ENCODE measurements at regions not wholly inside any gene's neighbourhood (a gene's known extent, or its start where the extent isn't known, plus 50 kb on each side); places are given as distances from the start of the nearest gene placed in this dataset.

DNA sequence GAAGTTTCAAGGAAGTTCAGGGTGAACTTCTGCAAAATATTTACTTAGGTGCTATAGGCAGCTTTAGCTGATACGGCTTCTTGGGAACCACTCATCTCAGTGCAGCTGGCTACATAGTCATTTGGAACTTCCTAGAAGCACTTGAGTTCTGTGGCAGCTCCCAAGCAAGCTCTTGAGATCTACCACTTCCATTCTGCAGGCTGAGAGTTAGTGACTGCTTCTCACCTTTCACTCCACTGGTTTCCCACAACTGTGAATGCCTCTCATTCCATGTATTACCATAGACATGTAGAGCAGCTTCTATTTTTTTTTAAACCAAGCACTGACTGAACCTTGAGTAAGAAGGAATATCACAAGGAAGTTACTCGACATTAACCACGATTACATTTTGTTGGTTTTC lies 994.1 kb upstream of the ACVR2A start:
- DNase-seq (no peak), ATAC-seq (peak; percentile 82)
- H3K36me3 ChIP-seq: no peaks in the 10 kb centered on the region
- intact Hi-C loops (cut with DNase I): no loop called here
- H3K9me3 ChIP-seq: no peaks in the 10 kb centered on the region
- H3K27me3 ChIP-seq: no peaks in the 10 kb centered on the region
- H3K27ac ChIP-seq: no peak overlapping the region
- TF ChIP-seq, protein P1, sequence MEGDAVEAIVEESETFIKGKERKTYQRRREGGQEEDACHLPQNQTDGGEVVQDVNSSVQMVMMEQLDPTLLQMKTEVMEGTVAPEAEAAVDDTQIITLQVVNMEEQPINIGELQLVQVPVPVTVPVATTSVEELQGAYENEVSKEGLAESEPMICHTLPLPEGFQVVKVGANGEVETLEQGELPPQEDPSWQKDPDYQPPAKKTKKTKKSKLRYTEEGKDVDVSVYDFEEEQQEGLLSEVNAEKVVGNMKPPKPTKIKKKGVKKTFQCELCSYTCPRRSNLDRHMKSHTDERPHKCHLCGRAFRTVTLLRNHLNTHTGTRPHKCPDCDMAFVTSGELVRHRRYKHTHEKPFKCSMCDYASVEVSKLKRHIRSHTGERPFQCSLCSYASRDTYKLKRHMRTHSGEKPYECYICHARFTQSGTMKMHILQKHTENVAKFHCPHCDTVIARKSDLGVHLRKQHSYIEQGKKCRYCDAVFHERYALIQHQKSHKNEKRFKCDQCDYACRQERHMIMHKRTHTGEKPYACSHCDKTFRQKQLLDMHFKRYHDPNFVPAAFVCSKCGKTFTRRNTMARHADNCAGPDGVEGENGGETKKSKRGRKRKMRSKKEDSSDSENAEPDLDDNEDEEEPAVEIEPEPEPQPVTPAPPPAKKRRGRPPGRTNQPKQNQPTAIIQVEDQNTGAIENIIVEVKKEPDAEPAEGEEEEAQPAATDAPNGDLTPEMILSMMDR (IDR thresholded peaks at IDR 0.05): no peak
- H3K4me3 ChIP-seq: no peak overlapping the region
- no peaks in the 10 kb centered on the region for H3K4me1 ChIP-seq

DNA sequence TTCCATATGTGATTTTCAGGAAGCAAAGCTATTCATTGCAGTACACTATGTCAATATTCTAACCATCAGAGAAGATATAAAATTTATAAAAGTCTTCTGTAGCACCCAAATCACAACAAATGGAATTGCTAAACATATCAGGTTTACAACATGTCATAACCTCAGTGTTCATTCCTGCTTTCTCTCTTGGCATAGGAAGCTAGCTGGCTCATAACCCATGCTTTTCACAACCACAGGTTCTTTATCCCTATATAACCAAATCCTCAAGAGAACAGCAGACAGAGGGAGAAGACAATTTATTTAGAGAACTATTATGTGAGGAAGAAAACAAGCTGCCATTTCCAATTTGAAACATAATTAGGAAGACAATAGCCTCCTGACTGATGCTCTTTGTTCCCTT lies 997.0 kb upstream of the ACVR2A start:
- H3K36me3 ChIP-seq: no peaks in the 10 kb centered on the region
- H3K4me3 ChIP-seq: no peak overlapping the region
- ATAC-seq: no peak
- no peak overlapping the region for H3K27ac ChIP-seq
- intact Hi-C loops (cut with DNase I): no loop called here
- TF ChIP-seq, protein P1 (IDR thresholded peaks at IDR 0.05): no peak
- H3K9me3 ChIP-seq: no peaks in the 10 kb centered on the region
- H3K4me1 ChIP-seq: no peaks in the 10 kb centered on the region
- no peak for DNase-seq
- no peaks in the 10 kb centered on the region for H3K27me3 ChIP-seq

DNA sequence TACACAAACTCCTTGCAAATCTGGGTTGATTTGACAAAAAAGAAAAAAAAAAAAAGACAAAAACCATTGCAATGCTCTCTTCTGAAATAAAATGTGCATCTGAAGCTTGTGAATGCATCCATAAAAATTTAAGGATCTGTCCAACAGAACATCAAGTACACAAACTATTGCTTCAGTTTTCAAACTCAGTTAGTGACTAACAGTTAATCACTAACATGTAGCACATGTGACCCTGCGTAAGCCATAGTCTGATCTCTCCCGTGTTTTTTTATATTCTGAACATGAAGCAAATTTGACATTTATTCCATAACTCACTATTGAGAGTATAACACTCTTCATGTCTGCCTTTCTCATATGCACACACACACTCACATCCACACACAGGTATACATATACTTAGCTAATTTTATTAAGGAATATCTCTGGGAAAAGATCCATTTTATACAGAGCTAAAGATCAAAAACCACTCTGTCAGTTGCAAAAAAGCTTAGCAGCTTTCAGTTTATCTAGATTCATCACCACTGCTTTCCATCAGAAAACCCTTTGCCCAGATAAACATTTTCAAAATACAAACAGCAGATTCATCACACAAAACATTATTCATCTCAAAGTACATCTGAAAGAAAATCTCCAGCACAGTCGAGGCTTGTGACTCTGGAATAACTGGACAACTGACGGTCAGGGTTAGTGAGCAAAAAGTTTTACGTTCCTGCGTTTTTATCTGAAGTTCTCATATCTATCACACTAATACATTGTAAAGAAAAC lies 1000.4 kb upstream of the ACVR2A start:
- Histone ChIP-seq H3K36me3 (no peaks in the 10 kb centered on the region), H3K27ac (no peak overlapping the region), H3K4me1 (no peaks in the 10 kb centered on the region), H3K4me3 (no peak overlapping the region), H3K9me3 (no peaks in the 10 kb centered on the region), H3K27me3 (no peaks in the 10 kb centered on the region)
- intact Hi-C loops (cut with DNase I): no loop called here
- no peak for DNase-seq
- TF ChIP-seq, protein P1 (IDR thresholded peaks at IDR 0.05): no peak
- no peak for ATAC-seq

DNA sequence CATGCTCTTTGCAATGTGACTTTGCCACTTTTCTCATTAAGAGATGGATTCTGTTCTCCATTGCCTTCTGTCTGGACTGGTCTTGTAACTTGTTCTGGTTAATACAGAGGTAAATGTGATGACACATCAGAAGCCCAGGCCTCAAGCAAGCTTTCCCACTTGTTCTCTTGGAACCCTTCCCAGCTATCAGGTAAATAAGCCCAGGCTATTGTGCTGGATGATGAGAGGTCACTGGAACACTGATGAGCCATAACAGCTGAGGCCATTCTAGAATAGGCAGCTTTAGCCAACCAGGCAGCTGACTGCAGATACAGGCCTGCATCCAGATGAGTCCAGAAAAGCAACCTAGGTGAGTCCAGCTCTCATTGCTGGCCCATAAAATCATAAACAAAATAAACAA lies 1007.0 kb upstream of the ACVR2A start:
- Histone ChIP-seq H3K36me3 (no peaks in the 10 kb centered on the region), H3K27me3 (no peaks in the 10 kb centered on the region), H3K27ac (no peak overlapping the region), H3K9me3 (no peaks in the 10 kb centered on the region), H3K4me3 (no peak overlapping the region), H3K4me1 (no peaks in the 10 kb centered on the region)
- ATAC-seq (no peak), DNase-seq (no peak)
- TF ChIP-seq, protein P1 (IDR thresholded peaks at IDR 0.05): no peak
- intact Hi-C loops (cut with DNase I): no loop called here

DNA sequence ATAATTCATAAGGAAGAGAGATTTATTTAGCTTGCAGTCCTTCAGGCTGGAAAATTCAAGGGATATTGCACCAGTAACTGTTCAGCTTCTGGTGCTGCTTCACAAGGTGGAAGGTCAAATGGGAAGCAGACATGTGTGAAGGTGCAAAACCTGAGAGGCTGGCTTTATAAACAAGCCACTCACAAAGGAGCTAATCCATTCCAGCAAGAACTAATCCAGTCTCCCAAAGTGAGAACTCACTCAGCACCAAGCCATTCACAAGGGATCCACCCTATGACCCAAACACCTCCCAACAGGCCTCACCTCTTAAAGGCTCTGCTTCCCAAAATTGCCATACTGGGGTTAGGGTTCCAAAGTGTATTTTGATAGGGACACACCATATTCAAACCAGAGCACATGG lies 1018.4 kb upstream of the ACVR2A start:
- DNase-seq (no peak), ATAC-seq (no peak)
- no peaks in the 10 kb centered on the region for H3K36me3 ChIP-seq
- intact Hi-C loops (cut with DNase I): no loop called here
- no peaks in the 10 kb centered on the region for H3K9me3 ChIP-seq
- H3K4me1 ChIP-seq: no peaks in the 10 kb centered on the region
- TF ChIP-seq, protein P1 (IDR thresholded peaks at IDR 0.05): no peak
- no peak overlapping the region for H3K27ac ChIP-seq
- H3K27me3 ChIP-seq: no peaks in the 10 kb centered on the region
- H3K4me3 ChIP-seq: no peak overlapping the region
